Endothelial cell of umbilical vein (primary cell): ENCODE measurements at regions not wholly inside any gene's neighbourhood (a gene's known extent, or its start where the extent isn't known, plus 50 kb on each side); places are given as distances from the start of the nearest gene placed in this dataset.
A peak's percentile ranks its signal among the peaks of the same experiment; 100 is the strongest.

Experiments used
- EZH2 ChIP-seq: IDR thresholded peaks from 2 replicates; pipeline ENCODE4 v1.6.1; 2012; ENCODE audit warnings: borderline replicate concordance, low read depth, mild to moderate bottlenecking, moderate library complexity, low read length, inconsistent platforms; ENCODE audit not compliant: severe bottlenecking
- FOS ChIP-seq: IDR thresholded peaks from 2 replicates; pipeline ENCODE4 v1.6.1; 2011; ENCODE audit warnings: mild to moderate bottlenecking, low read length, moderate library complexity, borderline replicate concordance; ENCODE audit not compliant: insufficient read depth
- GATA2 ChIP-seq: IDR thresholded peaks from 2 replicates; pipeline ENCODE4 v1.7.0; 2011; ENCODE audit warnings: low read depth, mild to moderate bottlenecking, moderate library complexity, mixed read lengths, low read length; ENCODE audit not compliant: insufficient read length, insufficient read depth
- JUN ChIP-seq: IDR thresholded peaks from 2 replicates; pipeline ENCODE4 v1.6.1; 2011; ENCODE audit warnings: borderline replicate concordance, low read depth; ENCODE audit not compliant: insufficient read length, insufficient read depth
- POLR2A ChIP-seq: IDR thresholded peaks from 2 replicates; pipeline ENCODE4 v1.6.1; 2012; ENCODE audit warnings: low read depth, mild to moderate bottlenecking, control low read depth, low read length
- POLR2AphosphoS5 ChIP-seq: IDR thresholded peaks from 2 replicates; pipeline ENCODE4 v1.6.1; 2012; ENCODE audit warnings: low read depth, mild to moderate bottlenecking, control low read depth, low read length, moderate library complexity; ENCODE audit not compliant: insufficient read depth
- TF ChIP-seq, protein P1 (sequence below): IDR thresholded peaks from 2 replicates; pipeline ENCODE4 v1.6.1; 2011; ENCODE audit not compliant: insufficient read depth, insufficient read length
- TF ChIP-seq, protein P2 (sequence below), 2 donors: IDR thresholded peaks; 1 replicate in 1 of 2; 2 replicates in 1 of 2; pipeline ENCODE4 v1.5.1; 2011; ENCODE audit warnings: low read length in 2 of 2, mild to moderate bottlenecking in 2 of 2, moderate library complexity in 2 of 2, control low read depth in 1 of 2, inconsistent platforms in 1 of 2, low read depth in 1 of 2; ENCODE audit not compliant: insufficient read depth in 1 of 2; ENCODE audit errors: extremely low read depth in 1 of 2

DNA sequence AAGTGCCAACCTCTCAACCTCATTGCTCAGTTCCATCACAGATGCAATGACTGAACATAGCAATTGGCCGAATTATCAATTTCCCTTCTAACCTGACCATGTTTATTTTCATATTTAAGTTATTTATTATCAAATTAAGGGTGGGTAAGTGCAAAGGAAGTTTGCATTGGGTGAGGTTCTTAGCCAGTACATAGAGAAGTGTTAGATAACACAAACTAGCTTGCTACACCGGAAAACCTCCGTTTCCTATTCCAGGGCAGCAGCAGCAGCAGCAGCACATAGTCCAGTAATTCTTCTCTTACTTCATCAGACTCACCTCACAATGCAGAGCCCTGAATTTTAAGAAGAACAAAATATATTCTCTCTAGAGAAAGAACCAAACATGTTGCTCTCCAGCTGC lies 200.5 kb upstream of the OR4E1 start:
- TF ChIP-seq POLR2AphosphoS5 = peak; percentile 60
- TF ChIP-seq, protein P1, sequence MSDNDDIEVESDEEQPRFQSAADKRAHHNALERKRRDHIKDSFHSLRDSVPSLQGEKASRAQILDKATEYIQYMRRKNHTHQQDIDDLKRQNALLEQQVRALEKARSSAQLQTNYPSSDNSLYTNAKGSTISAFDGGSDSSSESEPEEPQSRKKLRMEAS = no peak
- TF ChIP-seq, protein P2, sequence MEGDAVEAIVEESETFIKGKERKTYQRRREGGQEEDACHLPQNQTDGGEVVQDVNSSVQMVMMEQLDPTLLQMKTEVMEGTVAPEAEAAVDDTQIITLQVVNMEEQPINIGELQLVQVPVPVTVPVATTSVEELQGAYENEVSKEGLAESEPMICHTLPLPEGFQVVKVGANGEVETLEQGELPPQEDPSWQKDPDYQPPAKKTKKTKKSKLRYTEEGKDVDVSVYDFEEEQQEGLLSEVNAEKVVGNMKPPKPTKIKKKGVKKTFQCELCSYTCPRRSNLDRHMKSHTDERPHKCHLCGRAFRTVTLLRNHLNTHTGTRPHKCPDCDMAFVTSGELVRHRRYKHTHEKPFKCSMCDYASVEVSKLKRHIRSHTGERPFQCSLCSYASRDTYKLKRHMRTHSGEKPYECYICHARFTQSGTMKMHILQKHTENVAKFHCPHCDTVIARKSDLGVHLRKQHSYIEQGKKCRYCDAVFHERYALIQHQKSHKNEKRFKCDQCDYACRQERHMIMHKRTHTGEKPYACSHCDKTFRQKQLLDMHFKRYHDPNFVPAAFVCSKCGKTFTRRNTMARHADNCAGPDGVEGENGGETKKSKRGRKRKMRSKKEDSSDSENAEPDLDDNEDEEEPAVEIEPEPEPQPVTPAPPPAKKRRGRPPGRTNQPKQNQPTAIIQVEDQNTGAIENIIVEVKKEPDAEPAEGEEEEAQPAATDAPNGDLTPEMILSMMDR (IDR thresholded peaks at IDR 0.05; ENCODE audit: extremely low read depth in 1 of 2, insufficient read depth in 1 of 2, low read depth in 1 of 2, low read length in 2 of 2) = no peak
- no peak for TF ChIP-seq EZH2
- TF ChIP-seq FOS = peak; percentile 36
- TF ChIP-seq POLR2A = no peak
- TF ChIP-seq JUN = no peak
- TF ChIP-seq GATA2 = peak; percentile 83
